IMR-90 (cell line): ENCODE measurements at regions not wholly inside any gene's neighbourhood (a gene's known extent, or its start where the extent isn't known, plus 50 kb on each side); places are given as distances from the start of the nearest gene placed in this dataset.

Experiments used
- ATAC-seq: fragments of 200-7000 bp; cut with Tn5 transposase; 2 replicates; pipeline ENCODE4 v1.9.1; 2020; ENCODE audit warnings: low read depth, mild to moderate bottlenecking, moderate library complexity
- BruUV-seq: library from RNA; stranded (reverse); fragments of 400-500 nt; replicated peaks from 2 replicates; lab custom pipeline; 2021; lab: Mats Ljungman, UMichigan
- CTCF ChIA-PET: fragments of 300-600 bp; formaldehyde crosslinking; extraction: SDS; loops from one replicate; lab custom pipeline; 2021; ENCODE audit warnings: antibody characterized with exemption; lab: Yijun Ruan, JAX
- POLR2A ChIA-PET: fragments of 300-600 bp; sonication (Branson Sonifier 250); formaldehyde crosslinking; loops from one replicate; lab custom pipeline; 2022; ENCODE audit warnings: antibody characterized with exemption; ENCODE audit not compliant: unreplicated experiment; lab: Charles Lee
- DNase-seq: peaks from one replicate; pipeline ENCODE4 v3.0.0; 2013
- H2AFZ ChIP-seq: replicated peaks from 2 replicates; pipeline ENCODE3; 2013; ENCODE audit warnings: low read length, mild to moderate bottlenecking; ENCODE audit not compliant: poor library complexity
- H2AK5ac ChIP-seq: 2 replicates; pipeline ENCODE4 v1.6.1; 2013; ENCODE audit warnings: low read depth, low read length, inconsistent platforms
- H2AK9ac ChIP-seq: replicated peaks from 2 replicates; pipeline ENCODE3; 2013; ENCODE audit warnings: mild to moderate bottlenecking, low read depth, low read length, moderate library complexity; ENCODE audit not compliant: poor library complexity
- H2BK120ac ChIP-seq: 2 replicates; pipeline ENCODE4 v1.6.1; 2013; ENCODE audit warnings: low read depth, low read length, inconsistent platforms
- H2BK15ac ChIP-seq: 3 replicates; pipeline ENCODE4 v1.6.1; 2013; ENCODE audit warnings: low read depth, low read length, inconsistent platforms
- H2BK20ac ChIP-seq: 2 replicates; pipeline ENCODE4 v1.6.1; 2013; ENCODE audit warnings: low read depth, mild to moderate bottlenecking, inconsistent platforms, low read length, moderate library complexity
- H2BK5ac ChIP-seq: 2 replicates; pipeline ENCODE4 v1.6.1; 2013; ENCODE audit warnings: mild to moderate bottlenecking, low read depth, low read length, inconsistent platforms; ENCODE audit not compliant: poor library complexity, severe bottlenecking
- H3K14ac ChIP-seq: replicated peaks from 2 replicates; pipeline ENCODE4 v1.6.1; 2013; ENCODE audit warnings: low read depth, low read length, inconsistent platforms
- H3K18ac ChIP-seq: 2 replicates; pipeline ENCODE4 v1.6.1; 2013; ENCODE audit warnings: low read depth, low read length, control low read depth
- H3K23ac ChIP-seq: 2 replicates; pipeline ENCODE4 v1.6.1; 2013; ENCODE audit warnings: low read depth, low read length, inconsistent platforms
- H3K27ac ChIP-seq: 2 replicates; pipeline ENCODE4 v1.5.1; 2013; ENCODE audit warnings: mild to moderate bottlenecking, control low read depth, low read length; ENCODE audit not compliant: insufficient read depth
- H3K27me3 ChIP-seq: 2 replicates; pipeline ENCODE4 v1.6.1; 2013; ENCODE audit warnings: low read length; ENCODE audit not compliant: control insufficient read depth, insufficient read depth
- H3K36me3 ChIP-seq: 2 replicates; pipeline ENCODE4 v1.6.1; 2013; ENCODE audit warnings: low read length, mixed read lengths; ENCODE audit not compliant: control insufficient read depth, insufficient read depth
- H3K4ac ChIP-seq: 2 replicates; pipeline ENCODE4 v1.6.1; 2013; ENCODE audit warnings: low read depth, low read length, inconsistent platforms
- H3K4me1 ChIP-seq: 2 replicates; pipeline ENCODE4 v1.6.1; 2013; ENCODE audit warnings: low read length, mixed read lengths; ENCODE audit not compliant: control insufficient read depth, insufficient read depth
- H3K4me2 ChIP-seq: 2 replicates; pipeline ENCODE4 v1.6.1; 2013; ENCODE audit warnings: low read depth, mild to moderate bottlenecking, control low read depth, low read length, moderate library complexity
- H3K4me3 ChIP-seq: 2 replicates; pipeline ENCODE4 v1.5.1; 2013; ENCODE audit warnings: low read depth, mild to moderate bottlenecking, control low read depth, low read length, moderate library complexity; ENCODE audit not compliant: insufficient read depth
- H3K56ac ChIP-seq: 2 replicates; pipeline ENCODE4 v1.6.1; 2013; ENCODE audit warnings: low read length, inconsistent platforms; ENCODE audit not compliant: insufficient read depth; ENCODE audit errors: extremely low read depth
- H3K79me1 ChIP-seq, 2 experiments: 2 replicates each; pipeline ENCODE4 v1.6.1; 2013; ENCODE audit warnings: low read length in 2 of 2, inconsistent platforms in 1 of 2, low read depth in 1 of 2
- H3K9ac ChIP-seq: 2 replicates; pipeline ENCODE4 v1.6.1; 2013; ENCODE audit warnings: low read depth, low read length, control low read depth
- H3K9me1 ChIP-seq: 2 replicates; pipeline ENCODE4 v1.6.1; 2013; ENCODE audit warnings: low read length, inconsistent platforms; ENCODE audit not compliant: insufficient read depth
- H3K9me3 ChIP-seq: 2 replicates; pipeline ENCODE4 v1.6.1; 2013; ENCODE audit warnings: low read length; ENCODE audit not compliant: control insufficient read depth, insufficient read depth
- H4K20me1 ChIP-seq: 2 replicates; pipeline ENCODE4 v1.6.1; 2013; ENCODE audit warnings: low read length, inconsistent platforms; ENCODE audit not compliant: insufficient read depth
- H4K5ac ChIP-seq: 2 replicates; pipeline ENCODE4 v1.6.1; 2013; ENCODE audit warnings: mild to moderate bottlenecking, low read depth, low read length, control low read depth
- H4K8ac ChIP-seq, 2 experiments: 2 replicates each; pipeline ENCODE4 v1.6.1; 2013; ENCODE audit warnings: low read depth in 2 of 2, low read length in 2 of 2, control low read depth in 1 of 2, inconsistent platforms in 1 of 2
- H4K91ac ChIP-seq: 2 replicates; pipeline ENCODE4 v1.6.1; 2013; ENCODE audit warnings: low read depth, low read length, inconsistent platforms; ENCODE audit not compliant: insufficient read depth
- BHLHE40 ChIP-seq: fragments of 150-350 bp; IDR thresholded peaks from 2 replicates; pipeline ENCODE4 v1.6.1; 2016; ENCODE audit warnings: mild to moderate bottlenecking, low read depth, low read length
- CEBPB ChIP-seq: IDR thresholded peaks from 2 replicates; pipeline ENCODE4 v1.6.1; 2012; ENCODE audit warnings: low read depth, low read length, improper control_type of control experiment
- CHD1 ChIP-seq: IDR thresholded peaks from 2 replicates; pipeline ENCODE4 v1.6.1; 2012; ENCODE audit warnings: low read depth, low read length, improper control_type of control experiment
- FOS ChIP-seq: fragments of 150-350 bp; IDR thresholded peaks from 2 replicates; pipeline ENCODE4 v1.6.1; 2016; ENCODE audit warnings: low read depth, low read length
- MAFK ChIP-seq: IDR thresholded peaks from 2 replicates; pipeline ENCODE4 v1.6.1; 2012; ENCODE audit warnings: low read depth, low read length, improper control_type of control experiment
- MAZ ChIP-seq: IDR thresholded peaks from 2 replicates; pipeline ENCODE4 v1.6.1; 2012; ENCODE audit warnings: low read depth, mild to moderate bottlenecking, low read length, improper control_type of control experiment, moderate library complexity, borderline replicate concordance
- MXI1 ChIP-seq: IDR thresholded peaks from 2 replicates; pipeline ENCODE4 v1.6.1; 2012; ENCODE audit warnings: low read depth, mild to moderate bottlenecking, low read length, moderate library complexity, borderline replicate concordance
- NFE2L2 ChIP-seq: fragments of 150-350 bp; IDR thresholded peaks from 2 replicates; pipeline ENCODE4 v1.6.1; 2016; ENCODE audit warnings: low read depth, mild to moderate bottlenecking, low read length
- RCOR1 ChIP-seq: IDR thresholded peaks from 2 replicates; pipeline ENCODE4 v1.6.1; 2012; ENCODE audit warnings: mild to moderate bottlenecking, low read length, improper control_type of control experiment; ENCODE audit not compliant: insufficient replicate concordance
- RFX5 ChIP-seq: IDR thresholded peaks from 2 replicates; pipeline ENCODE4 v1.8.0; 2012; ENCODE audit warnings: low read depth, mild to moderate bottlenecking, low read length, moderate library complexity
- WGBS, 2 experiments: methylation state at CpG; one replicate each; pipeline versions ENCODE4 v1.1.5 to v1.1.7; 2013; ENCODE audit warnings: missing lambda C conversion rate in 2 of 2; ENCODE audit not compliant: insufficient read length in 1 of 2; ENCODE audit errors: extremely low coverage in 2 of 2; 5-methylcytosine and 5-hydroxymethylcytosine counted together
- dilution Hi-C: fragments of 300-500 bp; cut with HindIII; formaldehyde crosslinking; loops from one replicate; pipeline ENCODE4 v1.14.3; 2018; ENCODE audit warnings: low sequenced_read_pairs; ENCODE audit not compliant: unreplicated experiment
- in situ Hi-C: fragments of 300-500 bp; cut with MboI; formaldehyde crosslinking; loops from 3 replicates; pipeline ENCODE4 v1.14.3; 2019; ENCODE audit warnings: low sequenced_read_pairs, inconsistent platforms, mixed read lengths
- intact Hi-C: fragments of 100-400 bp; cut with micrococcal nuclease; formaldehyde crosslinking; loops from 2 replicates; pipeline ENCODE4 v1.10.0; 2022
- TF ChIP-seq, protein P1 (sequence below): fragments of 150-350 bp; IDR thresholded peaks from 2 replicates; pipeline ENCODE4 v1.6.1; 2017; ENCODE audit warnings: mild to moderate bottlenecking, antibody characterized with exemption, low read length, low read depth
- TF ChIP-seq, protein P2 (sequence below): fragments of 150-350 bp; IDR thresholded peaks from 2 replicates; pipeline ENCODE4 v1.6.1; 2016; ENCODE audit warnings: low read depth, mild to moderate bottlenecking, low read length, moderate library complexity, borderline replicate concordance

DNA sequence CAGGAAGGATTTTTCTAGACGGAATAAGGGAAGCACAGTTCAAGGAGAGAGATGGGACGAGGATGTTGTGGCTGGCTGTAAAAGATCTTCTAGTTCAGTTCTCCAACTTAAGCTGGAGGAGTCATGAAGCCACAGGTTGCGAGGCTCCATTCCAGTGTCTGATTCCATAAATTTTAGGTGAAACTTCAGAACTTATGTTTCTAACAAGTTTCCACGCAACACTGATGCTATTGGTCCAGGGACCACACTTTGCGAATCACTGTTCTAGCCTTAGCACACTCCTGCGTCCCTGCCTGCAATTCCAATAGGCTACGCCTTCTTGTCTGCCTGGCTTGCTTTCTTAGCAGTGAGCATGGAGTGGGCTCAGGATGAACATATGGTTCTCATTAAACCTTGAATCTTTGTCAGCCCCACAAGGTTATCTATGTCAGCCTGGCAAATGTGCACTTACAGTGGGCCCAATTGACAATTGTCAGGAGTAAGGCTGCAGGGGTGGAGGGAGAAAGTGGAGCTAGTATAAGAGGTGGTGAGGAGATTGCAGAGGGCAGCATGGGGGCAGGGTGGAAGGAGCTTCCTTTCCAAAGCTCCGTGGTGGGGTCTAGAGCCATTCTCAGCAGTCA is 438.1 kb upstream of the ST6GAL2 start:
- H2AK5ac ChIP-seq = no peak overlapping the region
- TF ChIP-seq RFX5 = no peak
- TF ChIP-seq BHLHE40 = no peak
- no peak for TF ChIP-seq CHD1
- TF ChIP-seq RCOR1 = no peak
- TF ChIP-seq MXI1 = no peak
- TF ChIP-seq, protein P1, sequence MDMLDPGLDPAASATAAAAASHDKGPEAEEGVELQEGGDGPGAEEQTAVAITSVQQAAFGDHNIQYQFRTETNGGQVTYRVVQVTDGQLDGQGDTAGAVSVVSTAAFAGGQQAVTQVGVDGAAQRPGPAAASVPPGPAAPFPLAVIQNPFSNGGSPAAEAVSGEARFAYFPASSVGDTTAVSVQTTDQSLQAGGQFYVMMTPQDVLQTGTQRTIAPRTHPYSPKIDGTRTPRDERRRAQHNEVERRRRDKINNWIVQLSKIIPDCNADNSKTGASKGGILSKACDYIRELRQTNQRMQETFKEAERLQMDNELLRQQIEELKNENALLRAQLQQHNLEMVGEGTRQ = no peak
- no peak for TF ChIP-seq CEBPB
- no peak for TF ChIP-seq MAFK
- no peak for TF ChIP-seq MAZ
- TF ChIP-seq FOS = no peak
- no peak for TF ChIP-seq NFE2L2
- TF ChIP-seq, protein P2, sequence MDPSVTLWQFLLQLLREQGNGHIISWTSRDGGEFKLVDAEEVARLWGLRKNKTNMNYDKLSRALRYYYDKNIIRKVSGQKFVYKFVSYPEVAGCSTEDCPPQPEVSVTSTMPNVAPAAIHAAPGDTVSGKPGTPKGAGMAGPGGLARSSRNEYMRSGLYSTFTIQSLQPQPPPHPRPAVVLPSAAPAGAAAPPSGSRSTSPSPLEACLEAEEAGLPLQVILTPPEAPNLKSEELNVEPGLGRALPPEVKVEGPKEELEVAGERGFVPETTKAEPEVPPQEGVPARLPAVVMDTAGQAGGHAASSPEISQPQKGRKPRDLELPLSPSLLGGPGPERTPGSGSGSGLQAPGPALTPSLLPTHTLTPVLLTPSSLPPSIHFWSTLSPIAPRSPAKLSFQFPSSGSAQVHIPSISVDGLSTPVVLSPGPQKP = no peak
- H3K27me3 ChIP-seq = no peaks in the 10 kb centered on the region
- no peak overlapping the region for H2BK120ac ChIP-seq
- in situ Hi-C loops = no loop called here
- no peak overlapping the region for H2BK15ac ChIP-seq
- H3K4ac ChIP-seq = no peak overlapping the region
- H3K9me1 ChIP-seq = no peaks in the 10 kb centered on the region
- no peak overlapping the region for H4K8ac ChIP-seq
- no peaks in the 10 kb centered on the region for H3K79me1 ChIP-seq
- 49% methylated on average over 3 of the region's 8 CpGs; no CpG with 5 or more reads in 1 of the 2 experiments for WGBS, 2 experiments
- no peak overlapping the region for H2BK5ac ChIP-seq
- no peak overlapping the region for H2AFZ ChIP-seq
- peaks cover 12% of the 10 kb centered on the region for H3K9me3 ChIP-seq
- no peak overlapping the region for H3K18ac ChIP-seq
- no peak overlapping the region for H3K23ac ChIP-seq
- POLR2A ChIA-PET = no interaction called here
- H3K27ac ChIP-seq = no peak overlapping the region
- dilution Hi-C loops = no loop called here
- no peak overlapping the region for H3K56ac ChIP-seq
- ATAC-seq (no peak), DNase-seq (no peak)
- H4K20me1 ChIP-seq = no peaks in the 10 kb centered on the region
- H3K4me3 ChIP-seq = no peak overlapping the region
- H3K36me3 ChIP-seq = no peaks in the 10 kb centered on the region
- BruUV-seq = no TSS peak
- no peaks in the 10 kb centered on the region for H3K4me1 ChIP-seq
- no peak overlapping the region for H3K14ac ChIP-seq
- no peak overlapping the region for H4K91ac ChIP-seq
- no peak overlapping the region for H2AK9ac ChIP-seq
- no peak overlapping the region for H4K5ac ChIP-seq
- CTCF ChIA-PET = no interaction called here
- no peak overlapping the region for H3K9ac ChIP-seq
- no peak overlapping the region for H3K4me2 ChIP-seq
- H2BK20ac ChIP-seq = no peak overlapping the region
- intact Hi-C loops = no loop called here
